Right forelimb (tissue), 1 donor: ENCODE measurements at regions not wholly inside any gene's neighbourhood (a gene's known extent, or its start where the extent isn't known, plus 50 kb on each side); places are given as distances from the start of the nearest gene placed in this dataset.
"Not testable (repeated sequence)": the region's sequence is repeated elsewhere in the genome, so short reads cannot be mapped to it uniquely, and the experiment has no call there.

Source experiments
- DNase-seq: peaks from one replicate; pipeline ENCODE4 v3.0.0-alpha.2; 2018

DNA sequence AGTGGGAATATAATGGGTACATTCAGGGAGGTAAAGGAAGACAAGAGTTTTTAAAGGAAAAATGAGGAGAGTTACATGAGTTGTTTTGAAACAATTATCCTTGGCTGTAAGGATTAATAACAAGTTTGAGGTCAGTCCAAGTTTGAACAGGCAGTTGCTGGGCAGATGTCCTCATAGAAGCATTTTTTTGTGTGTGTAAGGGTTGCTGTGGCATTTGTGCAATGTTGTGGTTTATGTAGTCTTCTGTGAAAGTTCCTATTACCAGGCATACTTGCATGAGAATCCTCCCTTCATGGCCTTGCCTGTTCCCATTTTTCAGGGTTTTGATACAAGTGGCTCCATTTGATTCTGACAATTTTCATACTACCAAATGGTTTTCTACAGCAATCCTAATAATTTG, 400.2 kb downstream of the KCNA4 start:
- no peak for DNase-seq

DNA sequence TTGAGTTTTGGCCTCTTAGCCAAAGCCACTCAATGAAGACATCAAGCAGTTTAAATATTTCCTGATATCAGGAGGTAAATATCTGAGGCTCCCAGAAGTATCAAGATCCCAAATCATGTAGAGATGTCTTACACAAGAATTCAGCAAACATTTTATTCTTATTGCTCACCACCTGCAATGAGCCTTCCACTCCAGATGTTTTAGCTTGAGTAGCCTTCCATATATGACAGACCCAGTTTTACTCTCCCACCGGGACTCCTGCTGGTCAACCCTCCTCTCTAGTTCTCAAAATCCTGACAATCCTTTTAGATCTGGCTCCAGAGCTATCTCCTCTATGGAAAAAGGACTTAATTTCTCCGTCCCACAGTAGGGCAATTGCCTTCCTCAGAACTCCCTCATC, 404.4 kb downstream of the KCNA4 start:
- DNase-seq = no peak

DNA sequence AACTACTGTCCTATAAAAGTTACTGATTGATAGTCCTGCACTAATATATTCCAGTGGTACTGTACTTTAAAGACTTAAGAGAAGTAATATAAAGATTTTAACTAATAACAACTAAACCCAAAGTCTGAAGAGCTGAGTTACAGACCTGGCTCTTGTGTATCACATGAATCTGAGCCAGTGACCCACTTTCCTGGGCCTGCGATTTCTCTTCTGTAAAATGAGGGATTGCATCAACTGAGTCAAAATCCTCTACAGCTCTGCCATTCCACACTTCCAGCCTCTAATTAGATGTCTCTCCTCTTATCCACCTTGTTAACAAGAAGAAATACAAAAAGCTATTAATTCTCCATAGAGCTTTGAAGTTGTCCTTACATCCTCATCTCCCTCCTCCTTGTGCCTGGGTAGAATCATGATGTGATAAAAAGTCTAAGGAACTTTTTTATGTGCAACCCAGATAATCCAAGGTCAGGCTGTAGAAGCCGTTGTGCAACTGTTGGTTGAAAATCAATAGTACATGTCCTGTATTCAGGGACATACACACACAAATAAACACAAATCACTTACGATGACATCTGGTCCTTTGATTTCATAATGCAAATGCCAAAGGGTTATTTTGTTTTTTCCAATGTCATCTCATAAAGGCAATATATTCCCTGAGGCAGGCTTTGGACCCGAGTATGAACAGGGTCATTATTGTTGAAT, 410.3 kb downstream of the KCNA4 start:
- DNase-seq = no peak

DNA sequence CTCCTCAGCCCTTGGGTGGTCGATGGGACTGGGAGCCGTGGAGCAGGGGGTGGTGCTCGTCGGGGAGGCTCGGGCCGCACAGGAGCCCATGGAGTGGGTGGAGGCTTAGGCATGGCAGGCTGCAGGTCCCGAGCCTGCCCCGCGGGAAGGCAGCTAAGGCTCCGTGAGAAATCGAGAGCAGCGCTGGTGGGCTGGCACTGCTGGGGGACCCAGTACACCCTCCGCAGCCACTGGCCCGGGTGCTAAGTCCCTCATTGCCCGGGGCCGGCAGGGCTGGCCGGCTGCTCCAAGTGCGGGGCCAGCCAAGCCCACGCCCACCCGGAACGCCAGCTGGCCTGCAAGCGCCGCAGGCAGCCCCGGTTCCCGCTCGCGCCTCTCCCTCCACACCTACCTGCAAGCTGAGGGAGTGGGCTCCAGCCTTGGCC, 416.7 kb downstream of the KCNA4 start:
- DNase-seq = not testable (repeated sequence)

DNA sequence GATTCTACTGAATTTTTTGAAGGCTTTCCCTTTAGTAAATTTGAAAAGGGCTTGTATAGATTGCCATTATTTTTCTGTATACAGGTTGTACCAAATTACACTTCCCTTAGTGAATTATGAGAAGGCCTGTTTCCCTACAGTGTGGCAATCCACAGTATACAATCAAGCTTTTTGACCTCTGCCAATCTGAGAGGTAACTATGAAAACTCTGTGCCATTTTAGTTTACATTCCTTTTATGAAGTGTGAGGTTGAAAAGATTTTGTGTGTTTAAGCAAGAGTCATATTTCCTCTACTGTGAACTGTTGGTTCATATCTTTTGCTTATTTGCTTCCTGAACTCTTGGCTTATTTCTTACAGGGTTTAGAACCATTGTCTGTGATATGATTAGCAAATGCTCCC, 432.5 kb downstream of the KCNA4 start:
- no peak for DNase-seq

DNA sequence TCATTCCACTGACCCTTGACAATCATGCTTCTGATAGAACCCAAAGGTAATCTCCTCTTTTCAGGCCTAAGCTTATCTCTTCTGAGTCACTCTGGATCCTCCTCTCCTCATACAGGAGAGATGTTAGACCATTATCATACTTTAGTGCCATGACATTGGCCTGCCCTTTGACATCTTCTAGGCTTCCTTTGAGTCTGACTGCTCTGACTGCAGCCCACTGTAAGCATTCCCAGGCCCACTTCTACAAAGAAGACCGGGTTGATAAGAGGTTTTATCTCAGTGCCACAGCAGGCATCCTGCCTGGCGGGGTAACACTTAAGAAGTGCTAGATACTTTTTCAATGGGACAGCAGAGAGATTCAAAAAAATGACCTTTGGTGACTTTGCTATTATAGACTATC, 438.0 kb downstream of the KCNA4 start:
- no peak for DNase-seq

DNA sequence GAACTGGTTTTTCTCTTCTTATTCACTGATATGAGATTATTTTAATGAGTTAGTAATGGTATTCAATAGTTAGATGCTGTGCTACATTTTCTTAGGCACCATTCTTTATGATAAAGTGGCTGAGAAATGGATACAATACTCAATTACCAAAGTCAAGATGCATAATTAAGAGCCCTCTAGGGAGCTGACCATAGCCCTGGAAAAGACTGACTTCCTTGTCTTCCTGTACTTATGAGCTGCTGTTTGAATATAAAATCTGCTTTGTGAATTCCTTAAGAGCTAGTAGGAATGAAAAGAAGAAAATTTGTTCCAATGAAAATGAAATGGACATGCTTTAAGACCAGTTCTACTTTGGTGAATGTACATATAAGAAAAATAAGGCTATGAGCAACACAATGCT, 452.3 kb downstream of the KCNA4 start:
- DNase-seq = no peak

DNA sequence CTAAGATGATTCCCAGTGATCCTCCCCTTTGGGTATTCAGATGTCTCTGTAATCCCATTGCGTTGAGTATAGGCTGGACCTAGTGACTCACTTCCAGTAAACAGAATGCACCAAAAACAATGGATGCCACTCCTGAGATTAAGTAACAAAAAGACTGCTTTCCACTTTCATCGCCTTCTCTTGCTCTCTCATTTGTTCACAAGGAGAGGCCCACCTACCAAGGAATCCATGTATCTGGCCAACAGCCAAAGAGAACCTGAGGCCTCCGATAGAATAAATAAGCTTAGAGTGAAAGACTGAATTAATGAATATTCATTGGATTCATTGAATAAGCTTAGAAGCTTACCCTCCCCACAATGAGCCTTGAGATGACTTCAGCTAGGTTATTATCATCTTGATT, 454.6 kb downstream of the KCNA4 start:
- DNase-seq = no peak

DNA sequence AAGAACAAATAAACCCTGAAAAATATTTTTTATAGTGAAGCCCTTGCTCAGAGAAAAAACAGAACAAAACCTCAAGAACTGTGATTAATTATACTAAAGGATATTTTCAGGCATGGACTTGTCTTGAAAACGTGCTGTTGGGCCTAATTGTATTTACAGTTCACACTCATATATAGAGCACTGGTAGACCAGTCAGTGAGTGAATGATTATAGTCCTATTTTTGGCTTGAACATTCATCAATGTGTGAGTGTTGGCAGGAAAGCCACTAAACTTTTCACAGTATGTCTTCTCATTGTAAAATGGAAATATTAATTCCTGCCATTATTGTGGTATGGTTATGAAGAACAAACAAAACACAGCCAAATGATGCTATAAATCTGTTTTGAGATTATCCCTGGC, 462.8 kb downstream of the KCNA4 start:
- DNase-seq = no peak

DNA sequence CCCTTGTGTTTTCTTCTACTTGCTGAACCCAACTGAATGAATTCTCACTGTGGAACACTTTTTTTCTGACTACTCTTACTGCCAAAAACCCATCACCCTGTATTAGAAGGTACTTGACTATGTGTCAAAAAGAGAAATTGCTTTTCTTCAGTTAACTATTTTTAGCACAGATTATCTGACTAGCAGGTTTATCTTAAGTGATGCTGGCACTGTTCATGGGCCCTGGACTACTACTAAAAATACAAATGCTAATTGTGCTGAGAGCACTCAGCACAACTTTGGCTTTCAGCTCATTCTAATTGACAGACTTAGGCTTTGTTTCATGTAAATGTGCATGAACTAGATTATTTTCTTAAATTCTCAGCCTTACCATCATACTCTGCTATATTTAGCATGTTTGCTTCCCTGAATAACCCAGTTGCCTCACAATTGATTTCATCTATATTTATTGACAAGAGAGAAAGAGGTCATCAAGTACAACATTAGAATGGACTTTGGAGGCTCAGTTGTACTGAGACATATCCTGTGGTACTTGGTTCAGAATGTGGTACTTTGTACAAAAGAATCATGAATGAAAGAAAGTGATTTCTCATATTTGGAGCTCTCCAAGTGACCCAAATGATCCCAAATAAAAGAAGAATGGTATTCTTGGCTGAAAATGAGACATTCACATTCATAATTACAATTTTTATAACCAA, 478.3 kb downstream of the KCNA4 start:
- DNase-seq = no peak

DNA sequence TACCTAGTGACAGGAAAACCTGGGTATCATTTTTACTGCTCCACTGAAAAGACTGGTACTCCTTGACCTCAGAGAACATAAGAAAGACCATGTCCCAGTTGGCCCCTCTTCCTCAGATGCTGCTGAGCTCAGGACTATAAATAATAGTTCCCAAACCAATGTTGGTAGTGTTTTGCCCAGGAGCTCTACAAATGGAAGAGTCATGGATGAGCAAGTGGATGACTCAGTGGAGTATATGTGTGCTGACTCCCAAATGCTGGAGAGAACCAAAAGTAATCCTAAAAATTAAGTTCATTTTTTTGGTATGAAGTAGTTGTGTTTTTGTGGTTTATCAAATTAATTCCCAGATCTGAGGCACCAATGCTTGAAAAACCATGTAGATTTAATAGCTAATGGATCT, 482.0 kb downstream of the KCNA4 start:
- no peak for DNase-seq

DNA sequence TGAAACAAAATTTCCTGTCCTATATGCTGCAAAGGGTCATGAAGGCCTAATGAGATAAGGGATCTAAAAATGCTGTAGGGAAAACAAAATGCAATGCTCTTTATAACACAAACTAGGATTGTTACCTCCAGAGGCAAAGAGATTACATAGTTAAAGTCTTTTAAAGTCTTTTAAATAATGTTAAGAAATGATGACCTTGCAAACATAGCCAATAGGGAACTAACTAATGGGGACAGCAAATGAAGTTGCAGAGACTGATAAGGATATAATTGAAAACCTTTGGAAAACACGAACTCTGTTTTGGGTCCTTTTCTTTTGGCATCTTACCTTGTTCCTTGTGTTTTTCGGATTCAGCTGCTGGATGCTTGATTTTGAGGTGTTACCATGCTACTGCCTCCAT, 485.9 kb downstream of the KCNA4 start:
- DNase-seq = no peak

DNA sequence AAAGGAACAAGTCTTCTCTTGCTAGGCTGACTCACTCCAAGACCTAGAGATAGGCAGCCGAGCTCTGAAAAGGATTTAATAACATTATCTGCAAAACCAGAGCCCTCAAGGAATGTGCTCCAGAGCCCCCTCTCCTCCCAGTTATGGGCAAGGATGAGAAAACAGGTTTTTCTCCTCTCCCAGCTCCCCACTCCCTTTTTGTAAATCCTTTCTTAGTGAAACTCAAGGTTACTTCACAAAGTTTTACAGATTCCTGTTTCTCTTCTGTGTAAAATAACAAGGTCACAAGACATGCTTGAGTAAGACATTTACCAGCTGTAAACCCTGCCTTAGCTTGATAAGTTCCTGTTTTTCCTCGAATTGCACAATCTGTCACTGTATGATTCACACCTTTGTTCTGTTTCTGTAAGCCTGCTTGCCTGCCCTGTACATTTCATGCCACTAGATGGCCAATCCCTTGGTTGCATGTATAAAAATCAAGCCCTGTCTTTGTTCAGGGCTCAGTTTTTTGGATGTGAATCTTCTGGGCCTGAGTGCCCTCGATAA, 489.4 kb downstream of the KCNA4 start:
- DNase-seq = no peak

DNA sequence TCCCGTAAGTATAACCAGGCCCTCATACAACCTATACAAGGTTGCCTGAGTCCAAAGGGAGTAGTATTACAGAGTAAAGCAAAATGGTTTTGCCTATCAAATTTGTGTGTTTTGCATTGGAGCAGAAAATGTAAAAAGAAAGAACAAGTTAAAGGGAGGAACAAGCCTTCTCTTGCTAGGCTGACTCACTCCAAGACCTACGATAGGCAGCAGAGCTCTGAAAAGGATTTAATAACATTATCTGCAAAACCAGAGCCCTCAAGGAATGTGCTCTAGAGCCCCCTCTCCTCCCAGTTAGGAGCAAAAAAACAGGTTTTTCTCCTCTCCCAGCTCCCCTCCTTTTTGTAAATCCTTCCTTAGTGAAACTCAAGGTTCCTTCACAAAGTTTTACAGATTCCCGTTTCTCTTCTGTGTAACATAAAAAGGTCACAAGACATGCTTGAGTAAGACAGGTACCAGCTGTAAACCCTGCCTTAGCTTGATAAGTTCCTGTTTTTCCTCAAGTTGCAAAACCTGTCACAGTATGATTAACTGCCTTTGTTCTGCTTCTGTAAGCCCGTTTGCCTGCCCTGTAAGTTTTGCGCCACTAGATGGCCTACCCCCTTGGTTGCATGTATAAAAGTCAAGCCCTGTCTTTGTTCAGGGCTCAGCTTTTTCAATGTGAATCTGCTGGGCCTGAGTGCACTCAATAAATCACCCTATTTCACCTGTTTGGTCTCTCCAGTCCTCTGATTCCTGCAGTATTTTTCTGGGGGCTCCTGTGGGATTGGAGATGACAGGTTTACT, 498.2 kb downstream of the KCNA4 start:
- DNase-seq = no peak

DNA sequence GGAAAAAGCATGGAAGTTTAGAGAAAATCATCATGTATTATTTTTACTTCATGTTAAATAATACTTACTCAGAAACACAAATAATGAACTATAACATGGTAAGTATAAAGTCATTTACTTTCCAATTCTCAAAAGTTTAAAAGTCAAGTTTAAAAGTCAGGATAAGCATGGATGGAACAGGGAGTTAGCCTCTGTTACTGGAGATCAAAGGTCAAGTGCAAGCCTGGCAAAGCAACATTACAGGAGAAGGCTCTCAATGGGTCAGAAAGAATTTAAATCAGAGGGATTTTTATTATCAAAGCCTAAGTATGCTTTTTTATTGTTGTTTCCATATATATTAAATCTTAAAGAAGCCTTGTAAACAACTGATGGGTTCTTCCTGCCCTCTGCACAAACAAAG, 505.4 kb downstream of the KCNA4 start:
- DNase-seq = no peak

DNA sequence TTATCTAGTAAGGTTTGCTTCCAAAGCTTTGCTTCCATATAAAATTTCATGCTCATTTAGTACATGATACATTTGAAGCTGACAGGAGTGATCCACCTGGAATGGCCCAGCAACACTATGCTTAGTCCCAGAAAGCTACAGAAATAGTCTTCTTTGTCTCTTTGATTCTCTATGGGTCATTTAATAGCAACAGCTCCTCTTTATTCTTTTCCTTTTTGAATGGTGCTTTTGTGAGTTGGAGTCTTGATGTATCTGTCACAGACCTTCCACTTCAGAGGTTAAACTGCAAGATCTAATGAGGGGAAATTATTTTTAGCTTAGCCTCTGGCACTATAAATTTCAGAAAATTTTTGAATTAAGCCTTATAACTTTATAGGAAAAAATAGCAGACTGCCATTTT, 509.5 kb downstream of the KCNA4 start:
- DNase-seq = no peak

DNA sequence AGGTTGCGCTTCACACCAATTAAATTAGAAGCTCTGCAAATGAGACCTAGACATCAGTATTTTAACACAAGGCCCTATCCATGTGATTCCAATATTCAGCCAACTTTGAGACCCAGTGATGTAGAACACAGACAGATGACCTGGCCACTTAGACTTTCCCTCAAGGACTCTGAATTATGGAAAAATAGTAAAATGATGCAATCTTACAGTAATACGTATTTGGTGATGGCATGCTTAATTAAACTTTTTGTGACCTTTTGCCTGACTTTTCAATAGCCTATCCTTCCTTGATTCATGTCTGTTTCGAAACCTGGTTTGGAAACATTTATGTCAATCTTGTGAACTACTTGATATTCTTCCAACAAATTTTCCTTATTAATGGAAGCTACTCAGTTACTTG, 521.2 kb downstream of the KCNA4 start:
- DNase-seq = no peak

DNA sequence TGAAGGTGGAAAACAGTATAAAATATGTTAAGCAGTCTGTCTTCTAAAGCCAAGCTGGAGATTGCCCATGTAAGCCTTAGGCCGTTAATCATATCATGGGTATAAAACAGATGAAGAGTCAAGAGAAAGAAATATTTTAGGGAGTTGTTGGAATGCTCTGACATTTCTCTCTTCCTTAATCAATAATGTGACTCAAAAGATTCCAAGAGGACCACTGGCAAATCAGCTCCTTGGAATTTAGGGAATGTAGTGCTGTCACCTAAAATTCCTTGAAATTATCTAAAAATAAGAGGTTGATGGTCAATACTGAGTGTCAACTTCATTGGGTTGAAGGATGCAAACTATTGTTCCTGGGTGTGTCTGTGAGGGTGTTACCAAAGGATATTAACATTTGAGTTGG, 525.9 kb downstream of the KCNA4 start:
- DNase-seq = no peak

DNA sequence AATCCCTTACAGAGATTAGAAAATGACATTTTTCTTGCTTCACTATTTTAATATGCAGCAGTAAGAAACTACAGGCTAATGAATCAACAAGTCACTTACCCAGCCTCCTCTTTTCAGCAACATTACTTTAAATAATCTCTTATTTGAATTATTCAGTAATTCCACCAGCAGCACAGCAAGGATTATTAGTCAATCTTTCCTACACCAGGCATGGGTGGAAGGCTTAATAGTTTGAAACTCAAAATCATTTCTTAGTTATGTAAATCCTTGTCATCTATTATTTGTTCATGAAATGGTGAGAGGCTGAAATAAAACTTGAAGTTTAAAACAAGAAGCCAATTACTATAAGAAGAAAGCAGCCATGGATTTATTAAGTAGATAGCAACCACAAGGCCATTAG, 530.5 kb downstream of the KCNA4 start:
- no peak for DNase-seq

DNA sequence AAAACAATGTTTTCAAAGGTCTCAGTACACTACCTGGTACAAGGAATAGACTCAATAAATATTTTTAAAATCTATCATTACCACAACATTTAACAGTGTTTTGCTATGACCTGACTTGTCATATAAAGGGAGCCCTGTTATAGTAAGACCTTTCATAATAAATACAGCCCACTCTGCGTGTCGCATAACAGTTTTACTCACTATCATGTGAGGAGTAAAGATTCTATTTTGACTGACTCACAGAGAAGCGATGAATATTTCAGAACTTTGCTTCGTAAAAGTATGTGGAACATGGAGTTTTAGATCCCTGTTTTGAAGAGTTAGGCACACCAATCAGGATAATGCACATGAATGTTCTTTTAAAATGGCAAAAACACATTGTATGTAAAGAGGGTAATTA, 531.2 kb downstream of the KCNA4 start:
- DNase-seq = no peak

DNA sequence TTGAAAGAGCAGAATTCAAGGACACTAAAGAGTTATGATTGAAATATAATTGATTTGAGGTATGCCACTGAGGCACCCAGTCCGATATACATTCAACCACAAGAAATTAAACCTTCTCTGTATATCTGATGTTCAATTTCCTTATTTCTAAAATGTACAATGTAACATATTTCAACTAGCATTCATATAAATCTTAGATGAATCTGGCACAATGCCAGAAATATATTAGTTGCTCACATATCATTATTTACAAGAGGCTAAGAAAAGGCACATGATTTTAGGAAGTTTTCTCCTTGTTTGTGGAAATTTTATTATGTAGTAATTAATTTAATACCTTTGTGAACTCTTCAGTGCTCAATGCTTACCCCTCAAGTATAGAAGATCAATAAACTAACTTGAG, 532.3 kb downstream of the KCNA4 start:
- DNase-seq = no peak

DNA sequence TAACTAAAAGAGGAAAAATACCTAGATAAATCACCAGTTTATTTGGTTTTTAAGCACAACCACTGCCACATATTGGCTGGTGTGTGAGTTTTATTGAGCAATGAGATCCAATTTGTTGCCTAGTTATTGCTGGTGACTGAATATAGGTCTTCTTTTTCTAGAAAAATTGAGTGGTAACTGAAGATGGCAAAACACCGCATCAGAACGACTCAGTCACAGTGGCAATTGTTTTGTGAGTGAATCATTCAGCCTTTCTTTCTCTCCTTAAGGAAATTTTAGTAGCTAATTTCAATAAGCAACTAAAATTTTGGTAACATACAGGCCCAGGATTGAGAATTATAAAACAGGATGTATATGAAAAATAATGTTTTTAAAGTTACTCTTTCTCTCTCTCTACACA, 533.0 kb downstream of the KCNA4 start:
- DNase-seq = no peak

DNA sequence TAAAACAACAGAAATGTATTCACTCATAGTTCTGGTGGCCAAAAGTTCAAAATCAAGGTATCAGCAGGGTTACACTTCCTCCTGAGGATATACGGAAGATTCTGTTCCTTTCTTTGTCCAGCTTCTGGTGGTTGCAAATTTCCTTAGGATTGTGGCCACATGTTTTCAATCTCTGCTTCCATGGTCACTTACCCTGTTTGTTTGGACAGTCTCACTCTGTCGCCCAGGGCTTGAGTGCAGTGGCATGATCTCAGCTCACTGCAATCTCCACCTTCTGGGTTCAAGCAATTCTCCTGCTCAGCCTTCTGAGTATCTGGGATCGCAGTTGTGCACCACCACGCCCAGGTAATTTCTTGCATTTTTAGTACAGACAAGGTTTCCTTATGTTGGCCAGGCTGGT, 534.3 kb downstream of the KCNA4 start:
- no peak for DNase-seq

DNA sequence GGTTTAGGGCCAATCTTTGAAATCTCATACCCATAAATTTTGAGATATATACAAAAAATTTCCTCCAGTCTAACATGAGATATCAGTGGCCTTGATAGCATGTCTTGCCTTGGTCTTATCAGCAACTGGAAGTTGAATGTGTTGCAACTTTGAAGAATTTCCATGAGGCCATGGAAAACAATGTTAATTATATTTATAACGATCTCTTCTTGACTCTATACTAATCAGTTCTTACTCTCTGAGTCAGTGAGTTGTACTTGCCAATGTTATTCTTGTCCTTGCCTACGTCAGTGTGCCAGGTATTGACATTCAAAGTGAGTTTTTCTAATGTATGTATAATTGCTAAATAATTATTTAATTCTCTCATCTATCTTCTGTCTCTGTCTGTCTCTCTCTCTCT, 535.1 kb downstream of the KCNA4 start:
- no peak for DNase-seq
